Body of pancreas (tissue), 4 donors: ENCODE measurements at regions not wholly inside any gene's neighbourhood (a gene's known extent, or its start where the extent isn't known, plus 50 kb on each side); places are given as distances from the start of the nearest gene placed in this dataset.
A peak's percentile ranks its signal among the peaks of the same experiment; 100 is the strongest.
"Not testable (repeated sequence)": the region's sequence is repeated elsewhere in the genome, so short reads cannot be mapped to it uniquely, and the experiment has no call there.

Experiments
- ATAC-seq: fragments of 150-250 bp; one replicate; pipeline ENCODE4 v1.9.1; 2016
- DNase-seq, 4 donors: peaks; one replicate each; pipeline ENCODE4 v3.0.0-alpha.2; 2019
- H3K27ac ChIP-seq, 4 donors: fragments of 200-600 bp; sonication (generic); 1 replicate in 3 of 4; 2 replicates in 1 of 4; pipeline versions ENCODE4 v1.5.1 to v1.6.1; 2016 to 2019; ENCODE audit warnings: mild to moderate bottlenecking in 1 of 4, mixed read lengths in 1 of 4, moderate library complexity in 1 of 4
- H3K27me3 ChIP-seq, 2 donors: fragments of 200-600 bp; sonication (generic); one replicate each; pipeline ENCODE4 v1.6.0; 2016; ENCODE audit warnings: mild to moderate bottlenecking in 1 of 2
- H3K36me3 ChIP-seq, 2 donors: fragments of 200-600 bp; sonication (generic); replicated peaks in 1 of 2; 2 replicates each; pipeline ENCODE4 v1.5.1; 2016; ENCODE audit warnings: low read depth in 2 of 2; ENCODE audit not compliant: insufficient read depth in 1 of 2
- H3K4me1 ChIP-seq: fragments of 200-600 bp; sonication (generic); one replicate; pipeline ENCODE4 v1.6.0; 2016
- H3K4me3 ChIP-seq, 2 donors: fragments of 200-600 bp; sonication (generic); 1 replicate in 1 of 2; 2 replicates in 1 of 2; pipeline ENCODE4 v1.5.1; 2016 to 2019
- H3K9me3 ChIP-seq, 3 donors: fragments of 200-600 bp; sonication (generic); 1 replicate in 2 of 3; 2 replicates in 1 of 3; pipeline ENCODE4 v1.5.1; 2016
- POLR2A ChIP-seq, 3 donors: fragments of 450-650 bp; IDR thresholded peaks; one replicate each; pipeline ENCODE4 v1.6.1; 2016; ENCODE audit warnings: antibody characterized with exemption in 3 of 3, mild to moderate bottlenecking in 2 of 3
- WGBS, 2 donors: methylation state at CpG; one replicate each; pipeline ENCODE4 v1.1.5; 2017; 5-methylcytosine and 5-hydroxymethylcytosine counted together
- intact Hi-C: fragments of 100-400 bp; cut with DNase I; formaldehyde crosslinking; loops from one replicate; pipeline ENCODE4 v1.15.1; 2023
- TF ChIP-seq, protein P1 (sequence below), 7 experiments: fragments of 450-650 bp in 4 of 7; fragments of 200-600 bp in 3 of 7; sonication (generic) in 3 of 7; IDR thresholded peaks; one replicate each; pipeline ENCODE4 v1.5.1; 2016 to 2019; ENCODE audit warnings: antibody characterized with exemption in 7 of 7

- H3K27ac ChIP-seq = no peak overlapping the region
- no peaks in the 10 kb centered on the region for H3K9me3 ChIP-seq
- DNase-seq (no peak), ATAC-seq (no peak)
- no peaks in the 10 kb centered on the region for H3K36me3 ChIP-seq
- intact Hi-C loops = no loop called here
- H3K27me3 ChIP-seq = no peaks in the 10 kb centered on the region
- 9 to 11% methylated on average over 2 of the region's 2 CpGs for WGBS, 2 donors
- TF ChIP-seq, protein P1, sequence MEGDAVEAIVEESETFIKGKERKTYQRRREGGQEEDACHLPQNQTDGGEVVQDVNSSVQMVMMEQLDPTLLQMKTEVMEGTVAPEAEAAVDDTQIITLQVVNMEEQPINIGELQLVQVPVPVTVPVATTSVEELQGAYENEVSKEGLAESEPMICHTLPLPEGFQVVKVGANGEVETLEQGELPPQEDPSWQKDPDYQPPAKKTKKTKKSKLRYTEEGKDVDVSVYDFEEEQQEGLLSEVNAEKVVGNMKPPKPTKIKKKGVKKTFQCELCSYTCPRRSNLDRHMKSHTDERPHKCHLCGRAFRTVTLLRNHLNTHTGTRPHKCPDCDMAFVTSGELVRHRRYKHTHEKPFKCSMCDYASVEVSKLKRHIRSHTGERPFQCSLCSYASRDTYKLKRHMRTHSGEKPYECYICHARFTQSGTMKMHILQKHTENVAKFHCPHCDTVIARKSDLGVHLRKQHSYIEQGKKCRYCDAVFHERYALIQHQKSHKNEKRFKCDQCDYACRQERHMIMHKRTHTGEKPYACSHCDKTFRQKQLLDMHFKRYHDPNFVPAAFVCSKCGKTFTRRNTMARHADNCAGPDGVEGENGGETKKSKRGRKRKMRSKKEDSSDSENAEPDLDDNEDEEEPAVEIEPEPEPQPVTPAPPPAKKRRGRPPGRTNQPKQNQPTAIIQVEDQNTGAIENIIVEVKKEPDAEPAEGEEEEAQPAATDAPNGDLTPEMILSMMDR (IDR thresholded peaks at IDR 0.05) = no peak
- TF ChIP-seq POLR2A (IDR thresholded peaks at IDR 0.05) = no peak
- H3K4me1 ChIP-seq = no peaks in the 10 kb centered on the region
- no peak overlapping the region for H3K4me3 ChIP-seq
These were observed 95.1 kb upstream of the IQCM start for GRCh38 chr4:149910604-149911350.

- no peaks in the 10 kb centered on the region for H3K27me3 ChIP-seq
- intact Hi-C loops = no loop called here
- WGBS, 2 donors = 84 to 89% methylated on average over 5 of the region's 5 CpGs
- H3K36me3 ChIP-seq = no peaks in the 10 kb centered on the region
- H3K4me3 ChIP-seq = no peak overlapping the region
- H3K9me3 ChIP-seq = no peaks in the 10 kb centered on the region
- TF ChIP-seq POLR2A (IDR thresholded peaks at IDR 0.05) = no peak
- TF ChIP-seq, protein P1 (IDR thresholded peaks at IDR 0.05) = no peak
- H3K4me1 ChIP-seq = no peaks in the 10 kb centered on the region
- no peak overlapping the region for H3K27ac ChIP-seq
- ATAC-seq (no peak), DNase-seq (no peak)
These were observed 95.7 kb upstream of the IQCM start for GRCh38 chr4:149911354-149911753.

DNA sequence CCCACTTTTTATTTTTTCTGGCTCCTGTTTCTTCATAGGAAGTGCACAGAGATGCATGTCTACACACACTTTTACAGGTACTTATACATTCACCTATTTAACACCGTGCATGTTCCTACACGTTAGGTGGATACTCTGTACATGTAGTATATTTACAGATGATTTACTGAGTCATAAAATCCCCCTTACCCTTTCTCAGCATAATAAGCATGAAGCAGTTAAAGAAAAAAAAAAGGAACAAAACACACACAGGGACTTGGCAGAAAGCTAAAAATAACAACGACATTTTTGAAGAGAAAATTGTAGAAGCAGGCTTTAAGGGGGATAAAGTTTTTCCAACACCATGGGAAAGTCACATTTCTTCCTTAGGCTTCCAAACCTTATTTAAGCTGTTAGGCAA, 96.4 kb upstream of the IQCM start:
- H3K27ac ChIP-seq = no peak overlapping the region
- DNase-seq = no peak
- 28 to 37% methylated on average over 3 of the region's 3 CpGs for WGBS, 2 donors

GRCh38 chr4:149914119-149915115, 98.8 kb upstream of the IQCM start:
- Histone ChIP-seq H3K36me3 (no peaks in the 10 kb centered on the region), H3K4me3 (no peak overlapping the region), H3K27me3 (no peaks in the 10 kb centered on the region), H3K4me1 (no peaks in the 10 kb centered on the region), H3K27ac (no peak overlapping the region), H3K9me3 (no peaks in the 10 kb centered on the region)
- WGBS, 2 donors = 43 to 46% methylated on average over 7 of the region's 7 CpGs
- TF ChIP-seq, protein P1 (IDR thresholded peaks at IDR 0.05) = peak in 6 of 7 experiments; percentile 17 to 40 (median 26)
- TF ChIP-seq POLR2A (IDR thresholded peaks at IDR 0.05) = no peak
- ATAC-seq (no peak), DNase-seq (peak in 3 of 4 donors; percentile 14 to 37 (median 18))
- intact Hi-C loops = no loop called here

More for the DNA sequence above, 96.4 kb upstream of the IQCM start:
- H3K4me3 ChIP-seq = no peak overlapping the region
- H3K9me3 ChIP-seq = no peaks in the 10 kb centered on the region
- TF ChIP-seq POLR2A (IDR thresholded peaks at IDR 0.05) = no peak
- TF ChIP-seq, protein P1 (IDR thresholded peaks at IDR 0.05) = no peak
- ATAC-seq = no peak
- H3K36me3 ChIP-seq = no peaks in the 10 kb centered on the region
- no peaks in the 10 kb centered on the region for H3K27me3 ChIP-seq
- H3K4me1 ChIP-seq = no peaks in the 10 kb centered on the region
- intact Hi-C loops = no loop called here

DNA sequence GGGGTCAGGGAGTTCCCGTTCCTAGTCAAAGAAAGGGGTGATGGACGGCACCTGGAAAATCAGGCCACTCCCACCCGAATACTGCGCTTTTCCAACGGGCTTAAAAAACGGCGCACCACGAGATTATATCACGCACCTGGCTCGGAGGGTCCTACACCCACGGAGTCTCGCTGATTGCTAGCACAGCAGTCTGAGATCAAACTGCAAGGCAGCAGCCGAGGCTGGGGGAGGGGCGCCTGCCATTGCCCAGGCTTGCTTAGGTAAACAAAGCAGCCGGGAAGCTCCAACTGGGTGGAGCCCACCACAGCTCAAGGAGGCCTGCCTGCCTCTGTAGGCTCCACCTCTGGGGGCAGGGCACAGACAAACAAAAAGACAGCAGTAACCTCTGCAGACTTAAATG, 100.1 kb upstream of the IQCM start:
- H3K4me1 ChIP-seq = not testable (repeated sequence)

More for the DNA sequence above, 100.1 kb upstream of the IQCM start:
- intact Hi-C loops, H3K27ac ChIP-seq, H3K9me3 ChIP-seq, ATAC-seq, H3K4me3 ChIP-seq, H3K36me3 ChIP-seq, DNase-seq, H3K27me3 ChIP-seq: not testable (repeated sequence)
- 64 to 83% methylated on average over 12 to 14 of the region's 15 CpGs for WGBS, 2 donors
